ENCODE measurements at regions not wholly inside any gene's neighbourhood (a gene's known extent, or its start where the extent isn't known, plus 50 kb on each side); places are given as distances from the start of the nearest gene placed in this dataset.
A peak's percentile ranks its signal among the peaks of the same experiment; 100 is the strongest.
"Not testable (repeated sequence)": the region's sequence is repeated elsewhere in the genome, so short reads cannot be mapped to it uniquely, and the experiment has no call there.

GRCh38 chr12:90543374-90543773 lies 411.6 kb downstream of the CCER1 start:
- intact Hi-C loops (cut with DNase I) = no loop called here

GRCh38 chr12:90542852-90543251 lies 412.1 kb downstream of the CCER1 start:
- H3K27ac ChIP-seq; intact Hi-C loops (cut with DNase I): not testable (repeated sequence)

More at GRCh38 chr12:90543374-90543773, 411.6 kb downstream of the CCER1 start:
- no peaks in the 10 kb centered on the region for H3K9me3 ChIP-seq
- H3K4me3 ChIP-seq = no peak overlapping the region
- no peak overlapping the region for H3K9ac ChIP-seq (ENCODE audit: low read depth in 2 of 2, low read length in 2 of 2)
- no peak overlapping the region for H3K27ac ChIP-seq
- DNase-seq = no peak
- H3K4me1 ChIP-seq = no peaks in the 10 kb centered on the region
- no peaks in the 10 kb centered on the region for H3K36me3 ChIP-seq
- TF ChIP-seq, protein P1, sequence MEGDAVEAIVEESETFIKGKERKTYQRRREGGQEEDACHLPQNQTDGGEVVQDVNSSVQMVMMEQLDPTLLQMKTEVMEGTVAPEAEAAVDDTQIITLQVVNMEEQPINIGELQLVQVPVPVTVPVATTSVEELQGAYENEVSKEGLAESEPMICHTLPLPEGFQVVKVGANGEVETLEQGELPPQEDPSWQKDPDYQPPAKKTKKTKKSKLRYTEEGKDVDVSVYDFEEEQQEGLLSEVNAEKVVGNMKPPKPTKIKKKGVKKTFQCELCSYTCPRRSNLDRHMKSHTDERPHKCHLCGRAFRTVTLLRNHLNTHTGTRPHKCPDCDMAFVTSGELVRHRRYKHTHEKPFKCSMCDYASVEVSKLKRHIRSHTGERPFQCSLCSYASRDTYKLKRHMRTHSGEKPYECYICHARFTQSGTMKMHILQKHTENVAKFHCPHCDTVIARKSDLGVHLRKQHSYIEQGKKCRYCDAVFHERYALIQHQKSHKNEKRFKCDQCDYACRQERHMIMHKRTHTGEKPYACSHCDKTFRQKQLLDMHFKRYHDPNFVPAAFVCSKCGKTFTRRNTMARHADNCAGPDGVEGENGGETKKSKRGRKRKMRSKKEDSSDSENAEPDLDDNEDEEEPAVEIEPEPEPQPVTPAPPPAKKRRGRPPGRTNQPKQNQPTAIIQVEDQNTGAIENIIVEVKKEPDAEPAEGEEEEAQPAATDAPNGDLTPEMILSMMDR (IDR thresholded peaks at IDR 0.05) = no peak
- no peaks in the 10 kb centered on the region for H3K27me3 ChIP-seq

GRCh38 chr12:90533828-90534227 lies 421.1 kb downstream of the CCER1 start:
- H3K4me1 ChIP-seq; intact Hi-C loops (cut with DNase I); H3K9me3 ChIP-seq; DNase-seq; H3K27ac ChIP-seq; H3K36me3 ChIP-seq; H3K27me3 ChIP-seq; H3K9ac ChIP-seq (ENCODE audit: low read depth in 2 of 2, low read length in 2 of 2); H3K4me3 ChIP-seq: not testable (repeated sequence)

More at GRCh38 chr12:90542852-90543251, 412.1 kb downstream of the CCER1 start:
- not testable (repeated sequence) for H3K36me3 ChIP-seq; H3K9ac ChIP-seq (ENCODE audit: low read depth in 2 of 2, low read length in 2 of 2); DNase-seq; H3K4me1 ChIP-seq; H3K4me3 ChIP-seq; H3K9me3 ChIP-seq; H3K27me3 ChIP-seq

DNA sequence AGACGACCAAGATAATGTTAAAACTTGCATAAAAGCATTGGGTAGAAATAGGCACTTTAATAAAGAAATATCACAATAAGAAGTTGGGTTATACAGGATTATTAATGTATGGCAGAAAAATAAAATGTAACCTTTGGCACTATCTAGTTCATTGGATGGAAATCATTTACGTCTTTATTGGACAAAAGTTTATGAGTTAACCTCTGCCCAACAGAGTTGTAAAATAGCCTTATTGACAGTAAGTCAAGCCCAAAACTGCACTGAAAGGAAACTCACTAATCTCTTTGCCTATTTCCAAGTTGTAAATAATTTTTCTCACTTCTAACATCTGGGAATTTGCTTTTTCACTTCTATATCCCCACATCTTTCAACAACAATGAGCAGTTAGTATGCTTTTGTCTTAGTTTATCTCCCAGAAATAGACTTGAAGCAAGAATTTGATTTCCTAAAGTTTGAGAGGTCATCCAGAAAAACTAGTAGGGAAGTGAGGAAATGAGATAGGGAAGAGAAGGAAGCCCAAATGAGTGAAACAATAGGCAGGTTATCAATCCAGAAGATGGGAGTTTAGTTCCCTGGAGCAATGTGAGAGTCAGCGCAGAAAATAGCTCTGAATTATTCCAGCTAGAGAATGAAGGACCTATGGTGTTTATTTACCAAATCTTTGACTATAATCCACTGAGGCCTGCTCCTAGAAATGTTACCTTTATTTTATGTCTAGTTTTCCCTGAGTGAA lies 434.8 kb downstream of the CCER1 start:
- H3K9me3 ChIP-seq = no peaks in the 10 kb centered on the region
- H3K36me3 ChIP-seq = no peaks in the 10 kb centered on the region
- H3K4me1 ChIP-seq = no peaks in the 10 kb centered on the region
- H3K27ac ChIP-seq = peak overlapping the region; percentile 31
- intact Hi-C loops (cut with DNase I) = no loop called here
- H3K4me3 ChIP-seq = no peak overlapping the region
- H3K9ac ChIP-seq (ENCODE audit: low read depth in 2 of 2, low read length in 2 of 2) = no peak overlapping the region
- TF ChIP-seq, protein P1 (IDR thresholded peaks at IDR 0.05) = no peak
- no peaks in the 10 kb centered on the region for H3K27me3 ChIP-seq
- DNase-seq = no peak

DNA sequence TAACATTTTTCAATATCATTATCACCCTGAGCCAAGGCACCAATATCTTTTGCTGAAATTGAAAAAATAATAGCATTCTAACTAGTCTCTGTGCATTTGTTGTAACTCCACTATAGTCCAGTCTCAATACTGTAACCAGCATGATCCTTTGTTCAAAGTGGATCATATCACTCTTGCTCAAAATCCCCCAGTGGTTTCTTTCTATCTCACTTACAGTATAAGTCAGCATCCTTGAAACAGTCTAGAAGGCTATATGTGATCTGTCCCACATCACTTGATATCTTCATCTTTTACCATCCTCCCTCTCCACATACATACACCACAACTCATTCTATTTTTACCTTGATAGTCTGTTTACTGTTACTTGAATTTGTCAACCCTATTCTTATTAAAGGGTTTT lies 435.7 kb downstream of the CCER1 start:
- no peaks in the 10 kb centered on the region for H3K36me3 ChIP-seq
- TF ChIP-seq, protein P1 (IDR thresholded peaks at IDR 0.05) = no peak
- H3K9me3 ChIP-seq = no peaks in the 10 kb centered on the region
- no peak overlapping the region for H3K9ac ChIP-seq (ENCODE audit: low read depth in 2 of 2, low read length in 2 of 2)
- no peaks in the 10 kb centered on the region for H3K27me3 ChIP-seq
- DNase-seq = no peak
- intact Hi-C loops (cut with DNase I) = no loop called here
- H3K4me1 ChIP-seq = no peaks in the 10 kb centered on the region
- H3K27ac ChIP-seq = no peak overlapping the region
- no peak overlapping the region for H3K4me3 ChIP-seq

- TF ChIP-seq, protein P1 (IDR thresholded peaks at IDR 0.05) = no peak
- Histone ChIP-seq H3K36me3 (no peaks in the 10 kb centered on the region), H3K9me3 (no peaks in the 10 kb centered on the region), H3K4me1 (no peaks in the 10 kb centered on the region), H3K27ac (no peak overlapping the region), H3K27me3 (no peaks in the 10 kb centered on the region), H3K4me3 (no peak overlapping the region), H3K9ac (ENCODE audit: low read depth in 2 of 2, low read length in 2 of 2) (no peak overlapping the region)
- no peak for DNase-seq
- intact Hi-C loops (cut with DNase I) = no loop called here
These were observed 439.5 kb downstream of the CCER1 start for GRCh38 chr12:90515199-90516175.

Data from colonic mucosa (tissue), 4 donors.